K562 (cell line): ENCODE measurements at regions not wholly inside any gene's neighbourhood (a gene's known extent, or its start where the extent isn't known, plus 50 kb on each side); places are given as distances from the start of the nearest gene placed in this dataset.
A peak's percentile ranks its signal among the peaks of the same experiment; 100 is the strongest.

Experiments
- ATAC-seq: fragments of 200-7000 bp; cut with Tn5 transposase; 3 replicates; pipeline ENCODE4 v1.9.1; 2020; ENCODE audit warnings: moderate library complexity
- BruUV-seq: library from RNA; stranded (reverse); fragments of 400-500 nt; replicated peaks from 2 replicates; lab custom pipeline; 2021; lab: Mats Ljungman, UMichigan
- CTCF ChIA-PET: fragments of 300-600 bp; formaldehyde crosslinking; extraction: SDS; loops from one replicate; lab custom pipeline; 2021; ENCODE audit warnings: low intra/inter-chr PET ratio; lab: Yijun Ruan, JAX
- POLR2A ChIA-PET: fragments of 300-600, 350-650 bp; sonication (Branson Sonifier 250); formaldehyde crosslinking; extraction: SDS; loops from one replicate; lab custom pipeline; 2021; ENCODE audit warnings: antibody characterized with exemption, inconsistent platforms; lab: Yijun Ruan, JAX
- DNase-seq, 4 experiments: peaks; one replicate each; pipeline versions ENCODE4 v3.0.0 to v3.0.0-alpha.2; 2011 to 2018; ENCODE audit warnings: low spot score in 3 of 4, mixed read lengths in 3 of 4; ENCODE audit errors: extremely low read depth in 1 of 4
- FAIRE-seq: peaks from 2 replicates; lab custom pipeline; 2011; peaks lifted over from hg19 to GRCh38; lab: Jason Lieb, UNC
- H2AFZ ChIP-seq: 2 replicates; pipeline ENCODE4 v1.6.0; 2011; ENCODE audit warnings: low read depth, low read length, control low read depth, inconsistent platforms
- H3K27ac ChIP-seq: fragments of 200-600 bp; 3 replicates; pipeline ENCODE4 v1.8.0; 2011; ENCODE audit warnings: low read depth, mild to moderate bottlenecking, control low read depth, inconsistent platforms, low read length, moderate library complexity, mixed read lengths; ENCODE audit errors: extremely low read depth
- H3K27me3 ChIP-seq, 2 experiments: fragments of 300-600 bp in 1 of 2; 2 replicates in 1 of 2; 3 replicates in 1 of 2; pipeline versions ENCODE4 v1.6.0 to v1.8.0; 2011; ENCODE audit warnings: inconsistent platforms in 2 of 2, low read length in 2 of 2, mild to moderate bottlenecking in 1 of 2, mixed read lengths in 1 of 2, moderate library complexity in 1 of 2; ENCODE audit not compliant: control insufficient read depth in 2 of 2, insufficient read depth in 2 of 2
- H3K36me3 ChIP-seq: fragments of 300-600 bp; 3 replicates; pipeline ENCODE4 v1.8.0; 2011; ENCODE audit warnings: mild to moderate bottlenecking, low read length, inconsistent platforms; ENCODE audit not compliant: control insufficient read depth, insufficient read depth
- H3K4me1 ChIP-seq, 2 experiments: fragments of 200-600 bp in 1 of 2; replicated peaks in 1 of 2; 2 replicates in 1 of 2; 3 replicates in 1 of 2; pipeline versions ENCODE4 v1.5.1 to v1.8.0; 2011; ENCODE audit warnings: inconsistent platforms in 2 of 2, low read length in 2 of 2, mild to moderate bottlenecking in 1 of 2, mixed read lengths in 1 of 2, moderate library complexity in 1 of 2; ENCODE audit not compliant: control insufficient read depth in 2 of 2, insufficient read depth in 2 of 2
- H3K4me2 ChIP-seq: 2 replicates; pipeline ENCODE4 v1.6.1; 2011; ENCODE audit warnings: low read length, control low read depth, inconsistent platforms, mixed read lengths; ENCODE audit not compliant: insufficient read depth
- H3K4me3 ChIP-seq: fragments of 200-600 bp; sonication (generic), shearing (Covaris generic); 2 replicates; pipeline ENCODE4 v1.5.1; 2016; ENCODE audit warnings: control low read depth, inconsistent platforms
- H3K79me2 ChIP-seq: fragments of 200-600 bp; 3 replicates; pipeline ENCODE4 v1.8.0; 2011; ENCODE audit warnings: low read length, inconsistent platforms; ENCODE audit not compliant: control insufficient read depth, insufficient read depth
- H3K9ac ChIP-seq, 2 experiments: 2 replicates each; pipeline versions ENCODE4 v1.6.0 to v1.6.1; 2011; ENCODE audit warnings: low read depth in 2 of 2, low read length in 2 of 2, control low read depth in 1 of 2, inconsistent platforms in 1 of 2, mild to moderate bottlenecking in 1 of 2, mixed read lengths in 1 of 2; ENCODE audit not compliant: insufficient read depth in 1 of 2
- H3K9me1 ChIP-seq: one replicate; pipeline ENCODE4 v1.6.0; 2011; ENCODE audit warnings: inconsistent platforms, mild to moderate bottlenecking, low read length, moderate library complexity; ENCODE audit not compliant: control insufficient read depth, insufficient read depth
- H3K9me3 ChIP-seq: replicated peaks from 2 replicates; pipeline ENCODE4 v1.5.1; 2011; ENCODE audit warnings: low read depth, low read length, inconsistent platforms; ENCODE audit not compliant: control insufficient read depth, insufficient read depth
- H4K20me1 ChIP-seq: replicated peaks from 2 replicates; pipeline ENCODE4 v1.6.1; 2011; ENCODE audit warnings: low read length, inconsistent platforms, mixed read lengths; ENCODE audit not compliant: control insufficient read depth, insufficient read depth
- GABPA ChIP-seq: fragments of 200-800 bp; sonication (Bioruptor generic); conservative IDR thresholded peaks from 2 replicates; pipeline ENCODE4 v1.6.1; 2016; ENCODE audit warnings: low read depth, missing genetic modification characterization, missing compliant biosample characterization
- NFRKB ChIP-seq: fragments of 450-650 bp; IDR thresholded peaks from 2 replicates; pipeline ENCODE4 v1.6.1; 2016; ENCODE audit warnings: low read depth
- NR2C2 ChIP-seq, 2 experiments: fragments of 200-800 bp in 1 of 2; sonication (Bioruptor generic) in 1 of 2; sonication (generic) in 1 of 2; formaldehyde crosslinking in 1 of 2; IDR thresholded peaks; 2 replicates each; pipeline versions ENCODE4 v1.6.1 to v1.8.0; 2016 to 2022; ENCODE audit warnings: mild to moderate bottlenecking in 1 of 2, missing compliant biosample characterization in 1 of 2, missing genetic modification characterization in 1 of 2, missing genetic modification reagents in 1 of 2
- PCBP2 ChIP-seq: fragments of 200-400 bp; formaldehyde crosslinking; IDR thresholded peaks from 2 replicates; pipeline ENCODE4 v1.6.1; 2018; ENCODE audit warnings: low read length, low read depth, mild to moderate bottlenecking, moderate library complexity; ENCODE audit not compliant: poor library complexity, severe bottlenecking
- PHF8 ChIP-seq: fragments of 200-600 bp; sonication (generic); IDR thresholded peaks from 2 replicates; pipeline ENCODE4 v1.6.1; 2012; ENCODE audit warnings: mixed run types, mild to moderate bottlenecking, inconsistent platforms, low read length, moderate library complexity, borderline replicate concordance
- ZEB2 ChIP-seq: fragments of 450-650 bp; IDR thresholded peaks from 2 replicates; pipeline ENCODE4 v1.6.1; 2016
- ZNF12 ChIP-seq: sonication (generic); formaldehyde crosslinking; IDR thresholded peaks from 2 replicates; pipeline ENCODE4 v1.4.0; 2020; ENCODE audit warnings: mild to moderate bottlenecking, missing genetic modification reagents
- ZNF589 ChIP-seq: fragments of 200-800 bp; sonication (Bioruptor generic); IDR thresholded peaks from 2 replicates; pipeline ENCODE4 v1.6.1; 2016; ENCODE audit warnings: low read depth, missing genetic modification characterization, missing compliant biosample characterization
- ZNF699 ChIP-seq: fragments of 250-450 bp; sonication (Bioruptor Pico); IDR thresholded peaks from 2 replicates; pipeline ENCODE4 v1.8.0; 2021; ENCODE audit warnings: mild to moderate bottlenecking, moderate library complexity; ENCODE audit not compliant: insufficient replicate concordance
- ZNF75A ChIP-seq: fragments of 450-650 bp; formaldehyde crosslinking; IDR thresholded peaks from 2 replicates; pipeline ENCODE4 v1.4.0; 2020; ENCODE audit warnings: mild to moderate bottlenecking
- WGBS: fragments of 100-300 bp; shearing (Covaris generic); methylation state at CpG from one replicate; pipeline ENCODE4 v1.1.6; 2016; ENCODE audit warnings: low coverage, mixed read lengths; ENCODE audit not compliant: insufficient coverage; ENCODE audit errors: missing lambda C conversion rate; 5-methylcytosine and 5-hydroxymethylcytosine counted together
- in situ Hi-C: fragments of 300-500 bp; cut with MboI; formaldehyde crosslinking; loops from 4 replicates; pipeline ENCODE4 v1.15.0; 2018; ENCODE audit warnings: inconsistent platforms, mixed read lengths
- intact Hi-C: fragments of 100-400 bp; cut with micrococcal nuclease; formaldehyde crosslinking; loops from 2 replicates; pipeline ENCODE4 v1.14.2; 2022

DNA sequence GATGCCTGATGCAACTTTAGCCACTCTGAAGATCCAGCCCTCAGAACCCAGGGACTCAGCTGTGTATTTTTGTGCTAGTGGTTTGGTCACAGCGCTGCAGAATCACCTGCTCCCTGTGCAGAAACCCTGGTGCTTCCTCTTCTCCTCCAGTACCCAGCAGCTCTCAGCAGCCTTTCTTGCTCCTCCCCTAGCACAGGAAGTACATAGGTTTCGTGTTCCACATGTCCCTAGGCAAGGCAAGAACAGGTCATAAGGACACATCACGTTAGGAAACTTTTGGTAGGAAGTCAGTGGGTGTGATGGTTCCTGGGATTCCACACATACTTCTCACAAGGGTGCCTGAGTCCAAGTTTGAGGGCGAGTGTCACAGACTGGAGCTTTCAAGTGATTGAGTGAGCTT lies 167.9 kb upstream of the PRSS1 start:
- Histone ChIP-seq H3K36me3 (no peaks in the 10 kb centered on the region), H3K4me1 (no peaks in the 10 kb centered on the region; a peak in 1 of 5 replicates), H3K9ac (no peak overlapping the region), H3K79me2 (no peaks in the 10 kb centered on the region), H3K27me3 (no peaks in the 10 kb centered on the region; a peak in 1 of 5 replicates), H4K20me1 (no peaks in the 10 kb centered on the region), H3K4me2 (peak overlapping the region; percentile 59), H3K9me3 (no peaks in the 10 kb centered on the region), H3K4me3 (no peak overlapping the region), H3K27ac (no peak overlapping the region), H3K9me1 (no peaks in the 10 kb centered on the region), H2AFZ (peak overlapping the region; percentile 51)
- ChIA-PET POLR2A (no interaction called here), CTCF (no interaction called here)
- 1% methylated on average over 4 of the region's 4 CpGs for WGBS
- DNase-seq, result no peak
- peak; percentile 59 for ATAC-seq
- intact Hi-C loops (no loop called here), in situ Hi-C loops (no loop called here)
- BruUV-seq, result no TSS peak
- no peak for TF ChIP-seq ZEB2
- no peak for TF ChIP-seq ZNF699
- TF ChIP-seq NR2C2 (CRISPR knock-in tag; IDR thresholded peaks at IDR 0.05), result no peak
- TF ChIP-seq NR2C2 (tag; IDR thresholded peaks at IDR 0.05), result peak; percentile 65; the same call in 1 of the 2 replicates
- TF ChIP-seq ZNF75A (CRISPR knock-in tag), result no peak
- TF ChIP-seq GABPA (tag), result peak; percentile 61
- 0 out of 2 replicates have a peak, but pooled peaks have one; percentile 5 for TF ChIP-seq PHF8
- no peak for TF ChIP-seq NFRKB
- no peak for TF ChIP-seq PCBP2
- TF ChIP-seq ZNF12, result no peak
- TF ChIP-seq ZNF589 (CRISPR knock-in tag), result no peak
- FAIRE-seq, result no peak
